ENCODE measurements at regions not wholly inside any gene's neighbourhood (a gene's known extent, or its start where the extent isn't known, plus 50 kb on each side); places are given as distances from the start of the nearest gene placed in this dataset.
"Not testable (repeated sequence)": the region's sequence is repeated elsewhere in the genome, so short reads cannot be mapped to it uniquely, and the experiment has no call there.

GRCh38 chr17:15802917-15803316 lies 70.8 kb downstream of the TBC1D26 start:
- FAIRE-seq, result not testable (repeated sequence)

GRCh38 chr17:15806825-15807224 lies 74.7 kb downstream of the TBC1D26 start:
- FAIRE-seq, result not testable (repeated sequence)

GRCh38 chr17:15813388-15813787 lies 81.3 kb downstream of the TBC1D26 start:
- not testable (repeated sequence) for FAIRE-seq

- not testable (repeated sequence) for FAIRE-seq
Measured at GRCh38 chr17:15814003-15814402, 81.9 kb downstream of the TBC1D26 start.

GRCh38 chr17:15817861-15818260 lies 85.8 kb downstream of the TBC1D26 start:
- not testable (repeated sequence) for FAIRE-seq

- not testable (repeated sequence) for FAIRE-seq
Measured at GRCh38 chr17:15822280-15822679, 90.2 kb downstream of the TBC1D26 start.

- not testable (repeated sequence) for FAIRE-seq
Measured at GRCh38 chr17:15828727-15829314, 96.7 kb downstream of the TBC1D26 start.

GRCh38 chr17:15830221-15830620 lies 98.1 kb downstream of the TBC1D26 start:
- not testable (repeated sequence) for FAIRE-seq

GRCh38 chr17:15831182-15831581 lies 99.1 kb downstream of the TBC1D26 start:
- FAIRE-seq, result not testable (repeated sequence)

GRCh38 chr17:15832921-15833480 lies 100.9 kb downstream of the TBC1D26 start:
- not testable (repeated sequence) for FAIRE-seq

- not testable (repeated sequence) for FAIRE-seq
Measured at GRCh38 chr17:15833890-15834289, 101.8 kb downstream of the TBC1D26 start.

- not testable (repeated sequence) for FAIRE-seq
Measured at GRCh38 chr17:15835481-15835880, 103.4 kb downstream of the TBC1D26 start.

GRCh38 chr17:15836249-15836982 lies 104.3 kb downstream of the TBC1D26 start:
- FAIRE-seq, result not testable (repeated sequence)

GRCh38 chr17:15836991-15837390 lies 104.9 kb downstream of the TBC1D26 start:
- not testable (repeated sequence) for FAIRE-seq

- peak; percentile 100 for FAIRE-seq
Measured at GRCh38 chr17:15847447-15848229, 97.3 kb upstream of the ADORA2B start.

- not testable (repeated sequence) for FAIRE-seq
Measured at GRCh38 chr17:15849054-15849453, 95.9 kb upstream of the ADORA2B start.

GRCh38 chr17:15850071-15850470 lies 94.9 kb upstream of the ADORA2B start:
- FAIRE-seq, result not testable (repeated sequence)

GRCh38 chr17:15850687-15851086 lies 94.2 kb upstream of the ADORA2B start:
- not testable (repeated sequence) for FAIRE-seq

- FAIRE-seq, result not testable (repeated sequence)
Measured at GRCh38 chr17:15852863-15853262, 92.1 kb upstream of the ADORA2B start.

GRCh38 chr17:15856191-15856590 lies 88.7 kb upstream of the ADORA2B start:
- not testable (repeated sequence) for FAIRE-seq

GRCh38 chr17:15856745-15857144 lies 88.2 kb upstream of the ADORA2B start:
- FAIRE-seq, result not testable (repeated sequence)

- FAIRE-seq, result not testable (repeated sequence)
Measured at GRCh38 chr17:15858082-15858481, 86.8 kb upstream of the ADORA2B start.

- not testable (repeated sequence) for FAIRE-seq
Measured at GRCh38 chr17:15860774-15861173, 84.2 kb upstream of the ADORA2B start.
